ENCODE measurements at regions not wholly inside any gene's neighbourhood (a gene's known extent, or its start where the extent isn't known, plus 50 kb on each side); places are given as distances from the start of the nearest gene placed in this dataset.

DNA sequence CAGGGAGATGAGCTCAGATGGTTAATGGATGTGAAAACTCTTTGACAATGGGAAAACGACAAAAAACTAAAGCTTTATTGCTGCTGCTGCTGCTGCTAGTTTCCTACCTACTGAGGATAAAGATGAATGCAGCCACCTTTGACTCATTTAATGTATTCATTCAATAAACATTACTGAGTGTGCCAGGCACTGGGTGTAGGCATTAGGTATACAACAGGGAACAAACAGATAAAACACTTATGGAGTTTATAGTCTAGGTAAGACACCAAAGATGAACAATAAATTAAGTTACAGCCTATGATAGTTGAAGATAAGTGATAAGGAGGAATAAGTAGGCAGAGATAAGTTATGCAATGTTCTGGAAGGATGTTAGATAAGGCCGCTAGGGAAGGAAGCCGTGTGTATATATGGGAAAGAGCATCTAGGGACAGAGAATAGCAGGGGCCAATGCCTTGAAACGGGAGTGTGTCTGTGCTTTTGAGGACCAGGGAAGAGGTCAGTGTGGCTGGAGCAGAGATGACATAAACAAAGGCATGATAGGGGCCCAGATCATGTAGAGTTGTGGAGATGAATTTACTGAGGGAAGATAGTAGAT, 477.6 kb downstream of the NTRK2 start:
- Histone ChIP-seq H2AK5ac (ENCODE audit: low read depth, low read length) (no peak overlapping the region), H3K27me3 (ENCODE audit: control insufficient read depth in 3 of 3, insufficient read depth in 3 of 3, low read depth in 1 of 3, low read length in 3 of 3) (no peaks in the 10 kb centered on the region), H3K23ac (ENCODE audit: low read depth, low read length, poor library complexity) (no peak overlapping the region), H3K18ac (ENCODE audit: low read length) (no peak overlapping the region), H2BK120ac (ENCODE audit: low read depth, low read length) (no peak overlapping the region), H3K9ac (ENCODE audit: low read depth, low read length, poor library complexity) (no peak overlapping the region), H3K4me2 (ENCODE audit: insufficient read depth, low read length, poor library complexity, severe bottlenecking) (no peak overlapping the region), H3K27ac (replicated peaks; ENCODE audit: low read length) (no peak overlapping the region), H2BK15ac (ENCODE audit: low read length) (no peak overlapping the region), H3K79me1 (ENCODE audit: low read depth, low read length) (no peaks in the 10 kb centered on the region), H3K4me1 (ENCODE audit: control insufficient read depth in 2 of 2, insufficient read depth in 1 of 2, low read depth in 1 of 2, low read length in 2 of 2) (no peaks in the 10 kb centered on the region), H2BK12ac (ENCODE audit: low read length) (no peak overlapping the region), H3K14ac (ENCODE audit: low read length) (no peak overlapping the region), H2AFZ (ENCODE audit: low read length) (no peak overlapping the region), H3K4me3 (ENCODE audit: low read length in 2 of 2) (no peak overlapping the region), H4K91ac (ENCODE audit: low read depth, low read length, poor library complexity) (no peak overlapping the region), H3K9me3 (replicated peaks in 1 of 2; ENCODE audit: control insufficient read depth in 2 of 2, insufficient read depth in 1 of 2, low read depth in 1 of 2, low read length in 2 of 2) (no peaks in the 10 kb centered on the region), H4K8ac (ENCODE audit: low read depth, low read length) (no peak overlapping the region), H2BK5ac (ENCODE audit: low read length) (no peak overlapping the region), H3K4ac (ENCODE audit: low read length) (no peak overlapping the region), H3K36me3 (replicated peaks in 1 of 2; ENCODE audit: control insufficient read depth in 2 of 2, insufficient read depth in 2 of 2, low read length in 2 of 2) (no peaks in the 10 kb centered on the region)
- WGBS, 2 donors (ENCODE audit: extremely low coverage in 2 of 2, insufficient read length in 2 of 2, insufficient replicate concordance in 1 of 2), result no CpG with 5 or more reads among the region's 4 CpGs
- DNase-seq (ENCODE audit: low spot score), result no peak

GRCh38 chr9:85142968-85143367, 473.4 kb downstream of the NTRK2 start:
- no peak overlapping the region for H3K4ac ChIP-seq (ENCODE audit: low read length)
- no peak overlapping the region for H3K4me2 ChIP-seq (ENCODE audit: insufficient read depth, low read length, poor library complexity, severe bottlenecking)
- no peak overlapping the region for H2BK12ac ChIP-seq (ENCODE audit: low read length)
- no peak overlapping the region for H3K23ac ChIP-seq (ENCODE audit: low read depth, low read length, poor library complexity)
- no peak overlapping the region for H2BK15ac ChIP-seq (ENCODE audit: low read length)
- DNase-seq (ENCODE audit: low spot score), result no peak
- no peak overlapping the region for H3K18ac ChIP-seq (ENCODE audit: low read length)
- H3K4me3 ChIP-seq (ENCODE audit: low read length in 2 of 2), result no peak overlapping the region
- H3K27me3 ChIP-seq (ENCODE audit: control insufficient read depth in 3 of 3, insufficient read depth in 3 of 3, low read depth in 1 of 3, low read length in 3 of 3), result no peaks in the 10 kb centered on the region
- H3K9ac ChIP-seq (ENCODE audit: low read depth, low read length, poor library complexity), result no peak overlapping the region
- H3K36me3 ChIP-seq (replicated peaks in 1 of 2; ENCODE audit: control insufficient read depth in 2 of 2, insufficient read depth in 2 of 2, low read length in 2 of 2), result no peaks in the 10 kb centered on the region
- no peak overlapping the region for H2AFZ ChIP-seq (ENCODE audit: low read length)
- no peak overlapping the region for H2BK120ac ChIP-seq (ENCODE audit: low read depth, low read length)
- H4K91ac ChIP-seq (ENCODE audit: low read depth, low read length, poor library complexity), result no peak overlapping the region
- no peaks in the 10 kb centered on the region for H3K9me3 ChIP-seq (replicated peaks in 1 of 2; ENCODE audit: control insufficient read depth in 2 of 2, insufficient read depth in 1 of 2, low read depth in 1 of 2, low read length in 2 of 2)
- H2BK5ac ChIP-seq (ENCODE audit: low read length), result no peak overlapping the region
- H3K4me1 ChIP-seq (ENCODE audit: control insufficient read depth in 2 of 2, insufficient read depth in 1 of 2, low read depth in 1 of 2, low read length in 2 of 2), result no peaks in the 10 kb centered on the region
- H4K8ac ChIP-seq (ENCODE audit: low read depth, low read length), result no peak overlapping the region
- no peak overlapping the region for H2AK5ac ChIP-seq (ENCODE audit: low read depth, low read length)
- H3K14ac ChIP-seq (ENCODE audit: low read length), result no peak overlapping the region
- no CpG with 5 or more reads among the region's 1 CpG for WGBS, 2 donors (ENCODE audit: extremely low coverage in 2 of 2, insufficient read length in 2 of 2, insufficient replicate concordance in 1 of 2)
- no peak overlapping the region for H3K27ac ChIP-seq (replicated peaks; ENCODE audit: low read length)
- H3K79me1 ChIP-seq (ENCODE audit: low read depth, low read length), result no peaks in the 10 kb centered on the region

DNA sequence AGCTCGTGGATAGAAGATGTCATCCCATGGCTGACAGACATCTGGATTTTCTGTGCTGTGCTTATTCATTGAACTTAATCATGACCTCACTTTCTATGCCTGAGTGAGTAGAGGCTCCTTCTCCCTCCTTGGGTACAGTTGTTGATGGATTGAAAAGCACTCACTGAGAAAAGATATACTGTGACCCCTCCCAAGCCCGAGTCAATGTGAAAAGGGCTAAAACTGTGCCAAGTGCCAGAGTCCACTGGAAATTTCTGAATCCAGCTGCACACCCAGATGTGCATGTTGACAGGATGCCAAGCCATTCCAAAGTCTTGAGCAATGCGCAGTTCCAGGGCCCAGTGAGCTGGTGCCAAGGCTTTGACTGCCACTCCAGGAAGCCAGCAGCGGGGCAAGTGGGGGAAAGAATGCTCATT, 473.0 kb downstream of the NTRK2 start:
- Histone ChIP-seq H3K27ac (replicated peaks; ENCODE audit: low read length) (no peak overlapping the region), H3K4ac (ENCODE audit: low read length) (no peak overlapping the region), H3K9me3 (replicated peaks in 1 of 2; ENCODE audit: control insufficient read depth in 2 of 2, insufficient read depth in 1 of 2, low read depth in 1 of 2, low read length in 2 of 2) (no peaks in the 10 kb centered on the region), H4K8ac (ENCODE audit: low read depth, low read length) (no peak overlapping the region), H3K9ac (ENCODE audit: low read depth, low read length, poor library complexity) (no peak overlapping the region), H3K4me3 (ENCODE audit: low read length in 2 of 2) (no peak overlapping the region), H2BK15ac (ENCODE audit: low read length) (no peak overlapping the region), H3K23ac (ENCODE audit: low read depth, low read length, poor library complexity) (no peak overlapping the region), H3K18ac (ENCODE audit: low read length) (no peak overlapping the region), H2BK120ac (ENCODE audit: low read depth, low read length) (no peak overlapping the region), H3K14ac (ENCODE audit: low read length) (no peak overlapping the region), H2BK5ac (ENCODE audit: low read length) (no peak overlapping the region), H3K4me1 (ENCODE audit: control insufficient read depth in 2 of 2, insufficient read depth in 1 of 2, low read depth in 1 of 2, low read length in 2 of 2) (no peaks in the 10 kb centered on the region), H3K36me3 (replicated peaks in 1 of 2; ENCODE audit: control insufficient read depth in 2 of 2, insufficient read depth in 2 of 2, low read length in 2 of 2) (no peaks in the 10 kb centered on the region), H2AFZ (ENCODE audit: low read length) (no peak overlapping the region), H3K4me2 (ENCODE audit: insufficient read depth, low read length, poor library complexity, severe bottlenecking) (no peak overlapping the region), H3K79me1 (ENCODE audit: low read depth, low read length) (no peaks in the 10 kb centered on the region), H3K27me3 (ENCODE audit: control insufficient read depth in 3 of 3, insufficient read depth in 3 of 3, low read depth in 1 of 3, low read length in 3 of 3) (no peaks in the 10 kb centered on the region), H2AK5ac (ENCODE audit: low read depth, low read length) (no peak overlapping the region), H2BK12ac (ENCODE audit: low read length) (no peak overlapping the region), H4K91ac (ENCODE audit: low read depth, low read length, poor library complexity) (no peak overlapping the region)
- DNase-seq (ENCODE audit: low spot score), result no peak
- no CpG with 5 or more reads among the region's 4 CpGs for WGBS, 2 donors (ENCODE audit: extremely low coverage in 2 of 2, insufficient read length in 2 of 2, insufficient replicate concordance in 1 of 2)

DNA sequence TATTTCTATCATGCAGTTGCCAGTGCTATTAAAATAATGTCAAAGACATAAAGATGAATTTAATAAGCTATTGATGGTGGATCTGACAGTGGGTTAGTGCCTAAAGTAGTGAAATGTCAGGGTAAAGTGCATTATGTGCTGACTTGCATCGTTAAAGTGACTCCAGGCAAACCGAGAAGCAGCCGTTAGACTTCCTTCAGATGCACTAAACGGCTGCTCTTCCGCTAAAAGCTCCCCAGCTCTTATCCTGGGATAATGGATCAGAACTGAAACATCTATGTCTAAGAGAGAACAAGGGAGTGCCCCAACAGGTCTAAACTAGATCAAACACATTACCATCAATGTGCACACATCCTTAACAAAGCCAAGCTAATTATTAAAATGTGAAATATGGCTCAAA, 468.2 kb downstream of the NTRK2 start:
- H3K27ac ChIP-seq (replicated peaks; ENCODE audit: low read length), result no peak overlapping the region

More for the DNA sequence above, 468.2 kb downstream of the NTRK2 start:
- no peak overlapping the region for H3K9ac ChIP-seq (ENCODE audit: low read depth, low read length, poor library complexity)
- no peak overlapping the region for H4K8ac ChIP-seq (ENCODE audit: low read depth, low read length)
- no peak overlapping the region for H2AFZ ChIP-seq (ENCODE audit: low read length)
- H2BK5ac ChIP-seq (ENCODE audit: low read length), result no peak overlapping the region
- DNase-seq (ENCODE audit: low spot score), result no peak
- no CpG with 5 or more reads among the region's 5 CpGs for WGBS, 2 donors (ENCODE audit: extremely low coverage in 2 of 2, insufficient read length in 2 of 2, insufficient replicate concordance in 1 of 2)
- H3K79me1 ChIP-seq (ENCODE audit: low read depth, low read length), result no peaks in the 10 kb centered on the region
- no peak overlapping the region for H3K4me2 ChIP-seq (ENCODE audit: insufficient read depth, low read length, poor library complexity, severe bottlenecking)
- H3K18ac ChIP-seq (ENCODE audit: low read length), result no peak overlapping the region
- H4K91ac ChIP-seq (ENCODE audit: low read depth, low read length, poor library complexity), result no peak overlapping the region
- no peak overlapping the region for H3K4me3 ChIP-seq (ENCODE audit: low read length in 2 of 2)
- H3K27me3 ChIP-seq (ENCODE audit: control insufficient read depth in 3 of 3, insufficient read depth in 3 of 3, low read depth in 1 of 3, low read length in 3 of 3), result no peaks in the 10 kb centered on the region
- no peak overlapping the region for H3K23ac ChIP-seq (ENCODE audit: low read depth, low read length, poor library complexity)
- H3K9me3 ChIP-seq (replicated peaks in 1 of 2; ENCODE audit: control insufficient read depth in 2 of 2, insufficient read depth in 1 of 2, low read depth in 1 of 2, low read length in 2 of 2), result no peaks in the 10 kb centered on the region
- H3K4ac ChIP-seq (ENCODE audit: low read length), result no peak overlapping the region
- no peak overlapping the region for H2BK15ac ChIP-seq (ENCODE audit: low read length)
- H3K14ac ChIP-seq (ENCODE audit: low read length), result no peak overlapping the region
- no peak overlapping the region for H2BK120ac ChIP-seq (ENCODE audit: low read depth, low read length)
- no peaks in the 10 kb centered on the region for H3K4me1 ChIP-seq (ENCODE audit: control insufficient read depth in 2 of 2, insufficient read depth in 1 of 2, low read depth in 1 of 2, low read length in 2 of 2)
- H2BK12ac ChIP-seq (ENCODE audit: low read length), result no peak overlapping the region
- no peaks in the 10 kb centered on the region for H3K36me3 ChIP-seq (replicated peaks in 1 of 2; ENCODE audit: control insufficient read depth in 2 of 2, insufficient read depth in 2 of 2, low read length in 2 of 2)
- no peak overlapping the region for H2AK5ac ChIP-seq (ENCODE audit: low read depth, low read length)

All from neuronal stem cell (in vitro differentiated cells).